T-helper 9 cell (primary cell): ENCODE measurements at regions not wholly inside any gene's neighbourhood (a gene's known extent, or its start where the extent isn't known, plus 50 kb on each side); places are given as distances from the start of the nearest gene placed in this dataset.
"Not testable (repeated sequence)": the region's sequence is repeated elsewhere in the genome, so short reads cannot be mapped to it uniquely, and the experiment has no call there.

Experiments used
- DNase-seq: peaks from one replicate; pipeline ENCODE4 v3.0.0-alpha.2; 2020

DNA sequence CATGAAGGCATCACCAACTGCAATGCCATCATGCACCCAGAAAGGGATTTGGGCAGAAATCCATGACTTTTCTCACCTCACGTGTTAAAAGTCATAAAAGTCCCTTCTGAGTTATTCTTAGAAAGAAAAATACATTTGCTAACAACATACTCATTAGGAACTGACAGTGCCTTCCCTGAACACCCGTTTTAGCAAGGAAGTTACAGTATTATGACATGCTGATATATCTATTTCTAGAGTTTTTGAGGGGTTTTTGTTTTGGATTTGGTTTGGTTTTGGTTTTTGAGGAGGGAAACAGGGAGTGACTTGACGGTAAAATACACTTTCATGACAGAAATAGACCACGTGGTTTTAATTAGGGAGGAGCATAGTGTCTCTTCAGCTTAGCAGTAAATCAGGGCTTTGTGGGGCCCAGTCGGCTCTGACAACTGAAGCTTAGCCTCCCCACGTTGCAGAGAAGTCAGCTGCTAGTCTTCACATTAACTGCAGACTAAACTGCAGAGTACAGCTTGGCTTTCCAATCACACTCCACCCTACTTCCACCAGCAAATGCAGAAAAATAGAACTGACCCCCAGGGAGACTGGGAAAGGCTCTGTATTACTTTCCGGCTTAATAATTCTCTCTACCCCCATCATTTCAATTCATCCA lies 141.4 kb downstream of the FAM124B start:
- no peak for DNase-seq

DNA sequence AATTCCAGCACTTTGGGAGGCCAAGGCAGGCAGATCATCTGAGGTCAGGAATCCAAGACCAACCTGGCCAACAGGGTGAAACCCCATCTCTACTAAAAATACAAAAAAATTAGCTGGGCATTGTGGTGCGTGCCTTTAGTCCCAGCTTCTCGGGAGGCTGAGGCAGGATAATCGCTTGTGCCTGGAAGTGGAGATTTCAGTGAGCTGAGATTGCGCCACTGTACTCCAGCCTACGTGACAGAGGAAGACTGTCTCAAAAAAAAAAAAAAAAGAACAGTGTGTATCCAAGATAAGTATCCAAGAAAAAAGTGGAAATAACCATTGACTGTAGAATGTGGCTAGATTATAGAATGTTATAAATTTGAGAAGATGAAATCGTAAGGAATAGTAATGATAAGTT lies 142.1 kb downstream of the FAM124B start:
- no peak for DNase-seq

DNA sequence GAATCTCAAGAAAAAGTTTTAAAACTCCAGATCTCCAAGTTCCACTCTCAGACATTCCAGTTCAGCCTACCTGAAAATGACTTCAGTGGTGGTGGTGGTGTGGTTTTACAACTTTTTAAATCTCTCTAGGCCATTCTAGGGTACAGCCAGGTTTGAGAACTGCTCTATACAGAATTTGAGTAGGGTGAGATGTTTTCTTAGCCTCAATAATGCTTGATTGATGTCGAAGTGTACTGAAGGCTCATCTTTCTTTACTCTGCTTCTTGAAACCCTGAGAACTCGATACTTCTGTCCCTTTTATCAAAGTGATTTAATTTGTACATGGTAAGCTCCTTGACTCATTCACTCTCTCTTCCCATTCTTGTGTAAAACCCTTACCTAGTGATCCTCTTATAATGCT lies 143.8 kb downstream of the FAM124B start:
- no peak for DNase-seq

DNA sequence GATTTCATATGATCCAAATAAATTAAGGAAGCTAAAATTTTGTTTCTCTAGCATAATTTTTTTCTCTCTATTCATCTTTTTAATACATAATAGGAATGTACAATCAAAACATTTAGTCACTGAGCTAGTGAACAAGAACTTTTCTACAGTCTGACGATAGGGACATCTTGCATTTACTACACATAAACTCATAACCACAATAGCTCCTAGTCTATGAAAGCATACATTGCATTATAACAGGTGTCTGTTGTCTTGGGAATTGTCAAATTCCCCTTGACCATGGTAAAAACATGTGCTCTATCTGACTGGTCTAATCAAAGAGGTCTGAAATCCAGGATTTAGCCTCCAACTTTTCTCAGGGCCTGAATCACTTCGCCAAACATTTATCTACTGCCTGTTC lies 144.8 kb downstream of the FAM124B start:
- no peak for DNase-seq

DNA sequence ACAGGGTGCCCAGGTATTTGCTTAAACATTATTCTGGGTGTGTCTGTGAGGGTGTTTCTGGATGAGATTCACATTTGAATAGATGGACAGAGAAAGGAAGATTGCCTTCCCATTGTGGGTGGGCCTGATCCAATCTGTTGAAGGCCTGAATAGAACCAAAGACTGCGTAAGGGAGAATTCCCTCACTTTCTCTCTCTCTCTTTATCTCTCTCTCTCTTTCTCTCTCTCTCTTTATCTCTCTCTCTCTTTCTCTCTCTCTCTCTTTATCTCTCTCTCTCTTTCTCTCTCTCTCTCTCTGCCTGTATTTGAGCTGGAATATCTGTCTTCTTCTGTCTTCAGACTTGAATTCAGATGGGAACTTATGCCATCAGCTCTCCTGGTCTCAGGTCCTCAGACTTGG lies 148.4 kb downstream of the FAM124B start:
- DNase-seq: no peak

DNA sequence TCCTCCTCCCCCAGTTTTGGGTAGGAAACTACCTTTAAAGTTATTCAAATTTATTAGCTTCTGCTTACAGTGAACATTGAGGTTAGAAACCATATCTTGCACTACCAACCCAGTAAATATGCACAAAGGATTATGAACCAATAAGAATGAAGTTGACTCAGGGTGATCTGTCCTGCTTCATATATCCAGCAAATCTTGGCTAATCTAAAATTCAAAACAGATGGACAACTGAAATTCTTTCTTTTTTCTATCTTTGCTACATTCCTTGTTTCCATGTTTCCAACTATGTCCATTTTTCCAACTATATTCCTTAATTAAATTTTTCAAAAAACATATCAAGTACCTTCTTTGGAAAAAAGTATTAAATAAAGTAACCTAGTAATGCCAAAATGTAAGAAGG lies 149.3 kb downstream of the FAM124B start:
- DNase-seq: no peak

DNA sequence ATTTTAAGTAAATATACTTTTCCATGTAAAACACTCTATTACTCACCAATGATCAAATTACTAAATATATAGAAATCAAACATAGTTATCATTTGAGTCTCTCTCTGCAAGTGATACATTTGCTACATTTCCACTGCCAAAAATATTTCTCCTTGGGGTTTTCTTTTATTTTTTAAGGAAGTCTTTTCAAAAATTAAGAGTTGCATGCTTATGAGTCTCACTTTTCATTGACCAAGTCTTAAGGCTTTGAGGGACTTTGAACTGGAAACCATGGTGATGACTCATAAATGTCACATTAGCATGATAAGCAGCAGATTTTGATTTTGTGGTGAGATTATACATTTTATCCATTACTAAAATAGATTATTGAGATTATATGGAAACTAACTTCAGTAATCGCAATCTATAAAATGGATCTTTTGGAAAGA lies 152.9 kb downstream of the FAM124B start:
- no peak for DNase-seq

DNA sequence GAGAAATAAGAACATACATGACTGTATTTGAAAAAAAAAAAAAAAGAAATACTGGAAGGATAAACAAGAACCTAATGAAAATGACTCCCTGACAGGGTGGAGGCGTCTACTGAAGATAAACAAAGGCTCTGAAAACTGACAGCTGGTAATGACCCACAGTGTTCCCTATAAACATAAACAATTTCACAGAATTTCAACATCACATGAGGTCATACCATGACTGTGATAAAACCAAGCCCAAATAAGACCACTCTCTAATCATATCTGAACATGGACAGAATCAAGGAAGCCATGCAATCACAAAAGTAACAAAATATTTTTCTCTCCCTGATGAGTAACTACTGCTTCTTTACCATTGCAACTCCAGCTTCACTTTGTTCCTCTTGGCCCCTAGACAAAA lies 159.3 kb downstream of the FAM124B start:
- no peak for DNase-seq

DNA sequence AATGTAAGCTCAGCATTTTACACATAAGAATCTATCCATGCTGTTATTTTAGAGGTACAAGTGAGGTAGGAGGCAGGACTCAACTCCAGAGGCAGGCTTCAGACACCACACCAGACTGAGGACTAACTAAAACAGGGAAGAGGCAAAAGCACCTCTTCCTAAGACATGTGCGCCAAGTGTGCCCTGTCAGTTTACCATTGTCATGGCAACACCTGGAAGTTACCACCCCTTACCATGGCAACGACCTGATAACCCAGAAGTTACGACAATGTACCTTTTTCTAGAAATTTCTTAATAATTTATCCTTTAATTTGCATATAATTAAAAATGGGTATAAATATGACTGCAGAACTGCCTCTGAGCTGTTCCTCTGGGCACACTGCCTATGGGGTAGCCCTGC lies 160.1 kb downstream of the FAM124B start:
- DNase-seq: no peak

DNA sequence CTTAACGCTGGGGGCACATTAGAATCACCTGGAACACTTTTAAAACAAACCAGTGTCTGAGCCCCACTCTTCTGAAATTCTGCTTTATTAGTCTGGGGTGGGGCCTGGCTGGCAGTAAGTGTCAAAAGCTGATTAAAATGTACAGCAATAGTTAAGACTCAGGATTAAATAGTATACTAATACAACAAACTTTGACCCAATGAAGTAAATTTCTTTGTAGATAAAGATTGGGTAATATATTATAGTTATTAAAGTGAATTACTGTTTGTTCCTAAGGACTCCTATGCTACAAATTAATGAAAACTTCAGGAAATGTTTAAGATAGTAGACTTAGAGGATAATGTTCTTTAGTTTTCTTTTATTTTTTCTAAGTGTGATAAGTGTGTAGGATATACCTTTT lies 160.9 kb downstream of the FAM124B start:
- DNase-seq: no peak

DNA sequence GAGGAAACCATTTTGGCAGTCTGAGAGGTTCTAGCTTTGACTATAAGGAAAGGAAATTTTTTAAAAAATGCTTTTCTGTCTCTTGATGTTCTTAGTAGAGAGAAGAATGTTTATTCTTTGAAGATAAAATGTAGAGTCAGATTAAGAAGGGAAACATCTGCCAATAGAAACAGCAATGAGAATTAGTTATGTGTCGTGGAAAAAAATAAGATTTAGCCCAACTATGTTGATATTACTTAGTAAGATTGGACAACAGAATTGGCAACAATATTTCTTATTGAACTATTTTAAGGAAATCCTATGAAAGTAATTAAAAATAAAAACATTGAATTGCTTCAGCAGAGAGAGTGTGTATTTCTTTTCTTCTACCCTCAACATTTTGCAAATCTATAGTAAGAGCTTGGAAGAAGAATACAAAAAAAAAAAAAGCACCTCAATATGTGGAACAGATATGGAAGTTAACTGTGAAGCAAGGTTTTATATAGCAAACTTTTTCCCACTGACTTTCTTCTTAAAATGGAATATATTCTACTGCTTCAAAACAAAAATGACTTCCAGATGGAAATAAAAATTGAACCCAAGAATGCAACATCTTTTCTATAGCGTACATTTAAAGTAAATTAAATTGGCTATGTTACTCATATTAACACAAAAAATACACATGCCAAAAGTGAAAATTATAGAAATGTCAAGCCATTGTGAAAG lies 177.9 kb downstream of the FAM124B start:
- DNase-seq: no peak

DNA sequence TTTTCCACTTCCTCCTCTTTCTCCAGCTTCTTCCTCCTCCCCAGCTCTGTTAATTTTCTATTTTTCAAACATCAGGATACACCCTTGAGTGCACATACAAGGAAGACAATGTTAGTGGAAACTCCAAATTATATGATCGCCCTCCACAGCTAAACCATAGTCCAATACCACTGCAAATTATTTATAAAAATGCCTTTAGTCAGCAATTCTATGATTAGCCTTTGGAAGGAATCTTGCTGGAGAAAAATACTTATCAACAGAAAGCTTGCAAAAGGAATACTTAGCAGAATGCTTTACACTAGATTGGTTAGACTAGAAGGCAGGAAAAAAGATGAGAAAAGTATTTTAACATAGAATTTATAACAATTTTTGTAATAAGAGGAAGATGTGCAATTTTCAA lies 178.9 kb downstream of the FAM124B start:
- DNase-seq: no peak

DNA sequence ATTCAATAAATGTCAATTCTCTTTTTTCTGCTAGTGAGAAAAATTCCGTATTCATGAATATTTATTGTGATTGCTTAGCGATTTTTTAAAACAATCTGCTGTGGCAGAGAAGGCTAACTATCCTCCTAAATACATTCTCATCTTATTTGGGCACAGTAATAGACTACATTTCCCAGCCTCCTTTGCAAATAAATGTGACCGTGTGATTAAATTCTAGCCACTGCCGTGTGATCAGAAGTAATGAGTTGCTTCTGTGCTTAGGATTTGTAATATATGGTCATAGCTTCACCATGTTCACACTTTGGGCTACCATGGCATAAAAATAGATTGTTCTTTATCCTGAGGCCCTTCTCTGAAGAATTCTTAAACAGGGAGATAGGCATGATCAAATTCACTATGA lies 179.6 kb downstream of the FAM124B start:
- no peak for DNase-seq

DNA sequence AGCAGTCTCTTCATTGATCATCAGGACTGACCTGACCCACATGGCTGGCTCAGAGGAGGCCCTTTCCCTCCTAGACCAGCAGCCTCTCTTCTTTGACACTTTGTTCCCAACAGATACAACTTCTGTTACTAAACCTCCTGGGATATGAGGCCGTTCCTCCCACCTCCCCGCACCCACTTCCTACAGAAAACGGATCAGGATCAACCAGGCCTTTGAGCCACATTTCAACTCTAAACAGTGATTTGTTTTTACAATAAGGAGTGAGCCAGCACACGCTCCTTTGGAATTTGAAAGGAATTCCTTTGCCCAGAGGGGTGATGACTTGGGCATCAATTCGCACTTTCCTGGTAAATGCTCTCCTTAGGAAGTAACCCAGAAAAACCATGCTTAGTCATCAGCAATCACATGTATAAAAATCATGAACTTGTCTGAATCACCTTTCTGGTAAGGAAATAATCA lies 180.4 kb downstream of the FAM124B start:
- no peak for DNase-seq

DNA sequence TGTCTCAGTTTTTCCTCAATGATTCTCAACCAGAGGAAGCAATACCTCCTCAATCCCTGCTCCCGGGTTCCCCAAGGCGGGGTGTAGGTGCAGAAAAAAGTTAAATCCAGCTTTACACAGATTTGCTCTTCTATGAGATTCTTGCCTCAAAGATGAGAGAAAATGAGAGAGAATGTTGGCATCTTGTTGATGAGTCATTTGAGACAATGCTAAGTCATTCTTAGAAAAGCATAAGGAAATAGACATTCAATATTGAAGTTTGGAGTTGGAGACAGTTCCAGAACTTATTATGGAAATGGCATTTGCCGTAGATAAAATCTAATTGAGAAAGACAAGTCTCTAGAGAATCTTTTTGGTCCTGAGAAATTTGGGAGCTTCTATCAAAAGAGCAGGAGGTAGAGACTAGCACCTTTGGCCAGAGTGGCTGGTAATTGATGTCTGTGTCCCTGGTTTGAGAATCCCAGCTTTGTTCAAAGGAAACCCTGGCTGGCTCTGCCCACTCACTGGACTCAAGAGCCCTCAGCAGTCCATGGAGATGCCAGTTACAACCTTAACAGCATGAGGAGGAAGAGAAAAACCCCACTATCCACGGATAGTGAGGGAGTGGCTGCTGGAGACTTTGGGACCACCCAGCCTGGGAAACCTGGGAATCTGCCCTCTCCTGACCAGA lies 181.2 kb downstream of the FAM124B start:
- no peak for DNase-seq

DNA sequence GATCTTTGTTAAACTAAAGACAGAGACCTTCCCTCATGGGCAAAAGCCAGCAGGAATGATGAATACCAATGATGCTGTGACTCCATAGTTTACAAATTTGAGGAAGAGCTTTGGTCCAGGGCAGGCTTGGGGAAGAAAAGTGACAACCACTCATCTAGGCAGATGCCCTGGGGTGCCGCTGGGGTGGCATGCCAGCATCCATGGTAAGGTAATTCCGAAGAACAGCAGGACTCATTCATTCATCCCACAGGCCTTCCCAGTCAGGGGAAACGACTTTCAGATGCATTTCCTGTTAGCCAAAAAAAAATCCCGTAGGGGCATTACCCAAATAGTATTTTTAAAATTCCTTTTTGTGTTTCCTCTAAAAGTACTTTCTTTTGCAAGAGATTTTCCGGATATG lies 180.7 kb upstream of the SERPINE2 start:
- DNase-seq: no peak

DNA sequence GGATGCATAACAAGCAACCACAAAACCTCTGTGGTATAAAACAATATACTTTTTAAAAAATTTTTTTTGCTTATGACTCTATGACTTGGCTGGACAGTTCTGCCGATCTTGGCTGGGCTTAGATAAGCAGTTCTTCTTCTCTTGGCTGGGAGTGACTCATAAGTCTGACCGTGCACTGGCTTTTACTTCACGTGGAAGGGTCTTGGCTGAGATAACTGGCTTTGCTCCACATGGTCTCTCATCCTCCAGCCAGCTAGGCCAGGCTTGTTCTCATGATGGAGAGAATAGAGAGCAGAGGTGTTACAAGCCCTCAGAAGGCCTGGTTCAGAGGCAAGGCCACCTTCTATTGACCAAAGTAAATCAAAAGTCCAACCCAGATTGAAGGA lies 178.9 kb upstream of the SERPINE2 start:
- no peak for DNase-seq

DNA sequence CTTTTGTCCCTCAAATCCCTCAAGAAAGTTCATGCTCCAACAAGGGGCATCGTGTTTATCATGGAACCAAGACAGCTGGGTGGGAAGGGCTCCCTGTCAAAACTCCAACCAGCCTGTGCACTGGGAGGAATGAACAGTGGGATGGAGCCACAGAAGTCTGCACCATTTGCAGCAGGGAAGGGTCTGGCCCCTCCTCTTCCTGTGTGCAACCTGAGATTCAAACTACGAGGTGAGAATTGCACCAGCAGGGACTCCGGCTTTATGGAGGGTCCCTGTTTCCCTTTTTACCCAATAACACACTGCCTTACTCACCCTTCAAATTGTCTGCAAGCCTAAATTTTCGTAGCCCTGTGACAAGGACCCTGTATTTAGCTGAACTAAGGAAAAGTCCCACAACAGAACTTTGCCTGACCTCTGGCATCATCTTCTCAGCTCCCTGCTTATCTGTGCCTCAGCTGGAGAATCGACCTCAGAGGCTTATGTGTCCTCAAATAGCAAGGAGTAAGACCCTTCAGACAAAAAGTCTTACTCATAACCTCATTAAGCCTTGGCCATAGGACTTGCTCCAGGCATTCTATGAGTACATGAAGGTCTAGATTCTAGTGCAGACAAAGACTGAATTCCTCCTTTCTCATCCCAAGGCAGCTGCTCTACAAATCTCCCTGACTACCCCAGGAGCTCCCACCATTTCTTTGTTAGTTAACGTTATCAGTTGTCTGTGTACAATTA lies 178.3 kb upstream of the SERPINE2 start:
- DNase-seq: no peak

DNA sequence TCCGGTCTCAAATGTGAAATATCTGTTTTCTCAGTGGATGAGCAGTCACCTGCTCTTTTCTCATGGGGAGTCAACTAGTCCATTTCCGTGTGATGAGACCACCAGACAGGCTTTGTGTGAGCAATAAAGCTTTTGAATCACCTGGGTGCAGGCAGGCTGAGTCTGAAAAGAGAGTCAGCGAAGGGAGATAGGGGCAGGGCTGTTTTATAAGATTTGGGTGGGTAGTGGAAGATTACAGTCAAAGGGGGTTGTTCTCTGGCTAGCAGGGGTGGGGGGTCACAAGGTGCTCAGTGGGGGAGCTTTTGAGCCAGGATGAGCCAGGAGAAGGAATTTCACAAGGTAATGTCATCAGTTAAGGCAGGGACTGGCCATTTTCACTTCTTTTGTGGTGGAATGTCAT lies 176.5 kb upstream of the SERPINE2 start:
- not testable (repeated sequence) for DNase-seq

DNA sequence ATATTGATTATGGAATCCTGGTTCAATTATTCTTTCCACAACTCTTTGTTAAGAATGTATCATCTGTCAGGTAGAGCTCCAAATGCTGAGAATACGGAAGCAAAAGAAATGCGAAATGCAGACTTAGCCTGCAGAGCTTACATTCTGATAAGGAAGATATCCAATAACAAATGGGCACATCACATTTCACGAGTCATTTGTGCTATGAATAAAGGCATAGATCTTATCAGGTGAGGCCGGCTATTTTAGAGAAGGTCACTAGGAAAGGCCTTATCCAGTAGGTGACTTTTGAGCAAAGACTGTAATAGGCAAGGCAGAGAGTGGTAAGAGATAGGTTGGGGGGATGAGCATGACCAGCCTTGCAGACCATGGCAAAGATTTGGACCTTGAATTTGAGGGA lies 174.3 kb upstream of the SERPINE2 start:
- DNase-seq: no peak

DNA sequence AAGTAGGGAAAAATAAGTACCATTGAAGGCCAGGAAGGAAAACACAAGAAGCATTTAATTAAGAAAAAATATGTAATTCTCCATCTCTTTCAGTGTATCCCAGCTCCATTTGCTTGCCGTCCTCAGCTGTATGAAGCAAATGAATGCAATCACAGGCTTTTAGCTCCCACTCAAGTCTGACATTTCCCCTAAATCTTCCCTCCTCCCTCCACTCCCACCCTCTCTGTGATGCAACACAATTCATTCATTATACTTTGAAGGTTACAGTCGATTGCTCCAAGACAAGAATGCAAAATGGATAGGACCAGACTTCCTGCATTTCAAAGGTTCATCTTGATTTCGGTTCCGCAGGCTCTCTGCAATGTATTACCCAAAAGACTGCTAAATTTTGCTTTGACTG lies 172.7 kb upstream of the SERPINE2 start:
- DNase-seq: no peak

DNA sequence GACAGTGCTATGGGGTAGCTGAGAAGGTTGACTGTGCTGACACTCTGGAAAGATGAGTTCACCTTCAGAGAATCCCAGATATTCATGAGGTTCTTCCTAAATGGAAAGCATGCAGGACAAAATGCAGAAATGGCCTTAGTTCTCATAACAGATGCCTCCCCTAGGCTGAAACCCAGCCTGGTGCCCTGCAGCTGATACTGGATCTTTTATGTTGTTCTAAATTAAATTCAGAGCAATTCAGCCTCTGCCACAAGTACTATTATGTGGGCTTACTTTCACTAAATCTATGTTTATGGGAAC lies 172.0 kb upstream of the SERPINE2 start:
- DNase-seq: no peak

DNA sequence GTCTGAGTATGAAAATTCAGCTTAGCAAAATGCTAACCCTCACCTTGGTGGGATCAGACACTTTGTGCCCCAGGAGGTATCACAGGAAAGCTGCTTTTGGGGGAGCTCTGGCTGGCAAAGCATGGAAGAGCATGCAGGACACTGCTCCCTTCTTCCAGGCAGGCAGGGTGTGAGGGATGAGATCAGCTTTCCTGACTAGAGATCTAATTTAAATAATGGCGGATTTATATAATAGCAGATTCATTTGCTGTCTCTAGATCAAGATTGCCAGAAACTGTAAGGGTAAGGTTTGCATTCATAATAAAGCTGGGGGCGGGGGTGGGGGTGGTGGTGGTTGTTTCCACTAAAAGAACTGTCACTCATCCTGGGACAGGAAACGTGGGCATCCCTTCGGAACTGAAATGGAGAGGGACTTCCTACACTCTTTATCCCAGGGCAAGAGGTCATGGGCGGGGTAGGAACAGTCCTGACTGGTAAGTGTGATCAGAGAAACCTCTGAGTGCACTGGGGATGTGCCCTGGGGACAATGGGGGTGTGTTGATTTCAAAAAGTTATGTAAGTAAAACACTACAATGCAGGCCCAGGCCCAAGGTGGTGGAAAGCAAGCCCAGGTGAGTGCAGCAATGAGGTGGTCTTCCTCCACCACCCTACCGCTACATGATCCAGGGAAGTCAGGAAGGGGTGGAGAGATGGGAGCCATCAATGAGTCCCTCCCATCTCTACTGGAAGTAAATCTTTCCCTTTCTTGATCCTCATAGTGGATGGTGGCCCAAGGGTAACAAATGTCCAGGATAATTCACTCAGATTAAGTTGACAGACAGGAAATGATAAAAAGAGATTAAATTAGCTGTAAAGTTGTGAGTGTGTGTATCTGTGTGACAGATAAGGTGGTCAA lies 171.4 kb upstream of the SERPINE2 start:
- DNase-seq: no peak
